GM12872 (cell line): ENCODE measurements at regions not wholly inside any gene's neighbourhood (a gene's known extent, or its start where the extent isn't known, plus 50 kb on each side); places are given as distances from the start of the nearest gene placed in this dataset.

Experiments
- TF ChIP-seq, protein P1 (sequence below): IDR thresholded peaks from 3 replicates; pipeline ENCODE4 v1.5.1; 2011; ENCODE audit warnings: low read depth, mild to moderate bottlenecking, low read length, moderate library complexity; ENCODE audit not compliant: insufficient read depth

- TF ChIP-seq, protein P1, sequence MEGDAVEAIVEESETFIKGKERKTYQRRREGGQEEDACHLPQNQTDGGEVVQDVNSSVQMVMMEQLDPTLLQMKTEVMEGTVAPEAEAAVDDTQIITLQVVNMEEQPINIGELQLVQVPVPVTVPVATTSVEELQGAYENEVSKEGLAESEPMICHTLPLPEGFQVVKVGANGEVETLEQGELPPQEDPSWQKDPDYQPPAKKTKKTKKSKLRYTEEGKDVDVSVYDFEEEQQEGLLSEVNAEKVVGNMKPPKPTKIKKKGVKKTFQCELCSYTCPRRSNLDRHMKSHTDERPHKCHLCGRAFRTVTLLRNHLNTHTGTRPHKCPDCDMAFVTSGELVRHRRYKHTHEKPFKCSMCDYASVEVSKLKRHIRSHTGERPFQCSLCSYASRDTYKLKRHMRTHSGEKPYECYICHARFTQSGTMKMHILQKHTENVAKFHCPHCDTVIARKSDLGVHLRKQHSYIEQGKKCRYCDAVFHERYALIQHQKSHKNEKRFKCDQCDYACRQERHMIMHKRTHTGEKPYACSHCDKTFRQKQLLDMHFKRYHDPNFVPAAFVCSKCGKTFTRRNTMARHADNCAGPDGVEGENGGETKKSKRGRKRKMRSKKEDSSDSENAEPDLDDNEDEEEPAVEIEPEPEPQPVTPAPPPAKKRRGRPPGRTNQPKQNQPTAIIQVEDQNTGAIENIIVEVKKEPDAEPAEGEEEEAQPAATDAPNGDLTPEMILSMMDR = no peak
Observed at GRCh38 chr10:130877126-130877525, 434.4 kb downstream of the TCERG1L start.

DNA sequence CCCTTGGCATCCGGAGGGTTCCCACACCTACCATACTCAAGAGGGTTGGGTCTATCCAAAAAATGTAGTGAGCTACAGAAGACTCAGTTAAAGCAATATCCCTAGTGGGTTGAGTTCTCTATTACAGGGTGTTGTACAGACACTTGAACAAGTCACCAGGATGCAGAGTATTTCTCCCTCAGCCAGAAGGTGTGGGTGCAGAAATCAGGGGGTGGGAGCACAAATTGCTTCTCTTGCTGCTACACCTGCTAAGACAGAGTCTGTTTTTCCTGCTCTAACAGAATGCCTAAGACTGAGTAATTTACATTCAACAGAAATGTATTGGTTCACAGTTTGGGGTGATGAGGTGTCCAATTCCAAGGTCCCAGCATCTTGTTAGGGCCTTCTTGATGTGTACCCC, 433.4 kb downstream of the TCERG1L start:
- TF ChIP-seq, protein P1 = no peak

- TF ChIP-seq, protein P1 = no peak
Observed at GRCh38 chr10:130882906-130883305, 428.6 kb downstream of the TCERG1L start.

GRCh38 chr10:130884456-130884855, 427.1 kb downstream of the TCERG1L start:
- TF ChIP-seq, protein P1 = no peak

- TF ChIP-seq, protein P1 = no peak
Observed at GRCh38 chr10:130885021-130885655, 426.4 kb downstream of the TCERG1L start.

GRCh38 chr10:130887170-130887569, 424.4 kb downstream of the TCERG1L start:
- TF ChIP-seq, protein P1 = no peak

GRCh38 chr10:130888493-130888892, 423.0 kb downstream of the TCERG1L start:
- TF ChIP-seq, protein P1 = no peak
